ENCODE measurements at regions not wholly inside any gene's neighbourhood (a gene's known extent, or its start where the extent isn't known, plus 50 kb on each side); places are given as distances from the start of the nearest gene placed in this dataset.

GRCh38 chr5:12936221-12936620 lies 1008.3 kb downstream of the DNAH5 start:
- Histone ChIP-seq H2AFZ (ENCODE audit: low read length) (no peak overlapping the region), H3K79me2 (ENCODE audit: insufficient read depth, low read depth, low read length) (no peaks in the 10 kb centered on the region), H3K36me3 (ENCODE audit: insufficient read depth, low read length) (no peaks in the 10 kb centered on the region), H3K27ac (ENCODE audit: low read depth, low read length, poor library complexity, severe bottlenecking) (no peak overlapping the region), H3K4me1 (ENCODE audit: insufficient read depth, low read length, poor library complexity, severe bottlenecking) (no peaks in the 10 kb centered on the region), H4K20me1 (ENCODE audit: insufficient read depth, low read length) (no peaks in the 10 kb centered on the region), H3K4me2 (ENCODE audit: low read length) (no peak overlapping the region), H3K4me3 (ENCODE audit: low read depth, low read length, poor library complexity, severe bottlenecking) (no peak overlapping the region), H3K9me2 (ENCODE audit: insufficient read depth, low read length) (no peaks in the 10 kb centered on the region), H3K9me3 (ENCODE audit: low read length) (no peaks in the 10 kb centered on the region; the same call in 1 of the 2 replicates)
- TF ChIP-seq CTCF (conservative IDR thresholded peaks at IDR 0.05; ENCODE audit: low read length) (no peak), EZH2phosphoT487 (IDR thresholded peaks at IDR 0.05; ENCODE audit: borderline replicate concordance, low read depth, low read length) (no peak)
- ChIA-PET POLR2A (no interaction called here), CTCF (ENCODE audit: unreplicated experiment) (no interaction called here)
- no TSS peak for BruUV-seq (replicated peaks)
- intact Hi-C loops (cut with micrococcal nuclease; ENCODE audit: unreplicated experiment), result no loop called here
- no peak for DNase-seq (ENCODE audit: low spot score)

- no peaks in the 10 kb centered on the region for H3K4me1 ChIP-seq (ENCODE audit: insufficient read depth, low read length, poor library complexity, severe bottlenecking)
- H3K4me2 ChIP-seq (ENCODE audit: low read length), result no peak overlapping the region
- no peak for DNase-seq (ENCODE audit: low spot score)
- no peaks in the 10 kb centered on the region for H3K36me3 ChIP-seq (ENCODE audit: insufficient read depth, low read length)
- H3K4me3 ChIP-seq (ENCODE audit: low read depth, low read length, poor library complexity, severe bottlenecking), result no peak overlapping the region
- ChIA-PET CTCF (ENCODE audit: unreplicated experiment) (no interaction called here), POLR2A (no interaction called here)
- no peak overlapping the region for H3K27ac ChIP-seq (ENCODE audit: low read depth, low read length, poor library complexity, severe bottlenecking)
- H3K9me2 ChIP-seq (ENCODE audit: insufficient read depth, low read length), result no peaks in the 10 kb centered on the region
- H4K20me1 ChIP-seq (ENCODE audit: insufficient read depth, low read length), result no peaks in the 10 kb centered on the region
- intact Hi-C loops (cut with micrococcal nuclease; ENCODE audit: unreplicated experiment), result no loop called here
- H2AFZ ChIP-seq (ENCODE audit: low read length), result no peak overlapping the region
- BruUV-seq (replicated peaks), result no TSS peak
- no peaks in the 10 kb centered on the region for H3K79me2 ChIP-seq (ENCODE audit: insufficient read depth, low read depth, low read length)
- no peaks in the 10 kb centered on the region; the same call in 1 of the 2 replicates for H3K9me3 ChIP-seq (ENCODE audit: low read length)
- TF ChIP-seq EZH2phosphoT487 (IDR thresholded peaks at IDR 0.05; ENCODE audit: borderline replicate concordance, low read depth, low read length) (no peak), CTCF (conservative IDR thresholded peaks at IDR 0.05; ENCODE audit: low read length) (no peak)
Observed at GRCh38 chr5:12934722-12935121, 1009.8 kb downstream of the DNAH5 start.

GRCh38 chr5:12920527-12920926 lies 1016.3 kb upstream of the CTNND2 start:
- intact Hi-C loops (cut with micrococcal nuclease; ENCODE audit: unreplicated experiment), result no loop called here
- no peaks in the 10 kb centered on the region for H4K20me1 ChIP-seq (ENCODE audit: insufficient read depth, low read length)
- H2AFZ ChIP-seq (ENCODE audit: low read length), result no peak overlapping the region
- H3K27ac ChIP-seq (ENCODE audit: low read depth, low read length, poor library complexity, severe bottlenecking), result no peak overlapping the region
- ChIA-PET POLR2A (no interaction called here), CTCF (ENCODE audit: unreplicated experiment) (no interaction called here)
- H3K79me2 ChIP-seq (ENCODE audit: insufficient read depth, low read depth, low read length), result no peaks in the 10 kb centered on the region
- no peak overlapping the region for H3K4me3 ChIP-seq (ENCODE audit: low read depth, low read length, poor library complexity, severe bottlenecking)
- no TSS peak for BruUV-seq (replicated peaks)
- no peaks in the 10 kb centered on the region for H3K36me3 ChIP-seq (ENCODE audit: insufficient read depth, low read length)
- no peaks in the 10 kb centered on the region for H3K9me3 ChIP-seq (ENCODE audit: low read length)
- no peak overlapping the region for H3K4me2 ChIP-seq (ENCODE audit: low read length)
- H3K9me2 ChIP-seq (ENCODE audit: insufficient read depth, low read length), result no peaks in the 10 kb centered on the region
- DNase-seq (ENCODE audit: low spot score), result no peak
- H3K4me1 ChIP-seq (ENCODE audit: insufficient read depth, low read length, poor library complexity, severe bottlenecking), result no peaks in the 10 kb centered on the region
- TF ChIP-seq EZH2phosphoT487 (IDR thresholded peaks at IDR 0.05; ENCODE audit: borderline replicate concordance, low read depth, low read length), result no peak
- no peak for TF ChIP-seq CTCF (conservative IDR thresholded peaks at IDR 0.05; ENCODE audit: low read length)
